ENCODE measurements at regions not wholly inside any gene's neighbourhood (a gene's known extent, or its start where the extent isn't known, plus 50 kb on each side); places are given as distances from the start of the nearest gene placed in this dataset.

DNA sequence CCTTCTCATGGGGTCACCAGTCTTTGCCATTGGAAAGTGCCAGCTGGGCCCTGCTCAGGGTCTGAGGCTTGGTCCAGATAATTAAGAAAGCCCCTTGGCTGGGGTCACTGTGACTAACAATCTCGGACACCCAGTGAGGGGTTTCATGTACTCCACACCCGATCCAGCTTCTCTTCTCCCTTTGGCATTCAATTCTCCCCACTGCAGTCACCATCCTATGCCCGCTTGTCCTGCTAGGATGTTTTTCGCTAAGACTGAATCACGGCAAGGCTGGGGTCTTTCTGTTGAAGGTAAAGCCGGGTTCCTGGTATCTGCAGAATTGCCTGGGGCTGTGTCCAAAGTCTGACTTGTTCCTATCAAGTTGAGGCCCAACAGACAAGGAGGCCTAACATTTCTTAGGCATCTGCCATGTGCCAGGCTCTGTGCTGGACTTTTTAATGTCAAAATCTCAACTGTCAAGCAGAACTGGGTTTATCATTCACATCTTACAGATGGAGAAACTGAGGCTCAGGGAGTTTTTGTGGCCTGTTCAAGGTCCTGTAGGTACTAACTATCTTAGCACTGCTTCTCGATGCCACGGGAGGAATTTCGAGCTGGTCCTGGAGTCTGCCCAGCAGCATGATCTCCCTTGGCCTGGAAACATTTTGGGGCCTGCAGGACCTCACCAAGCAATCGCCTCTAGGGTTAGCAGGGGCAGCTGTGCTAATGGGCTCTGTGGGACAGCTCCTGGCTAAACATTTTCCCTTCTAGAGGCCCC is 142.0 kb upstream of the ALDH1B1 start (continued):
- TF ChIP-seq, protein P1, sequence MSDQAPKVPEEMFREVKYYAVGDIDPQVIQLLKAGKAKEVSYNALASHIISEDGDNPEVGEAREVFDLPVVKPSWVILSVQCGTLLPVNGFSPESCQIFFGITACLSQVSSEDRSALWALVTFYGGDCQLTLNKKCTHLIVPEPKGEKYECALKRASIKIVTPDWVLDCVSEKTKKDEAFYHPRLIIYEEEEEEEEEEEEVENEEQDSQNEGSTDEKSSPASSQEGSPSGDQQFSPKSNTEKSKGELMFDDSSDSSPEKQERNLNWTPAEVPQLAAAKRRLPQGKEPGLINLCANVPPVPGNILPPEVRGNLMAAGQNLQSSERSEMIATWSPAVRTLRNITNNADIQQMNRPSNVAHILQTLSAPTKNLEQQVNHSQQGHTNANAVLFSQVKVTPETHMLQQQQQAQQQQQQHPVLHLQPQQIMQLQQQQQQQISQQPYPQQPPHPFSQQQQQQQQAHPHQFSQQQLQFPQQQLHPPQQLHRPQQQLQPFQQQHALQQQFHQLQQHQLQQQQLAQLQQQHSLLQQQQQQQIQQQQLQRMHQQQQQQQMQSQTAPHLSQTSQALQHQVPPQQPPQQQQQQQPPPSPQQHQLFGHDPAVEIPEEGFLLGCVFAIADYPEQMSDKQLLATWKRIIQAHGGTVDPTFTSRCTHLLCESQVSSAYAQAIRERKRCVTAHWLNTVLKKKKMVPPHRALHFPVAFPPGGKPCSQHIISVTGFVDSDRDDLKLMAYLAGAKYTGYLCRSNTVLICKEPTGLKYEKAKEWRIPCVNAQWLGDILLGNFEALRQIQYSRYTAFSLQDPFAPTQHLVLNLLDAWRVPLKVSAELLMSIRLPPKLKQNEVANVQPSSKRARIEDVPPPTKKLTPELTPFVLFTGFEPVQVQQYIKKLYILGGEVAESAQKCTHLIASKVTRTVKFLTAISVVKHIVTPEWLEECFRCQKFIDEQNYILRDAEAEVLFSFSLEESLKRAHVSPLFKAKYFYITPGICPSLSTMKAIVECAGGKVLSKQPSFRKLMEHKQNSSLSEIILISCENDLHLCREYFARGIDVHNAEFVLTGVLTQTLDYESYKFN (CRISPR knock-in tag; conservative IDR thresholded peaks at IDR 0.05), result no peak
- TF ChIP-seq, protein P2, sequence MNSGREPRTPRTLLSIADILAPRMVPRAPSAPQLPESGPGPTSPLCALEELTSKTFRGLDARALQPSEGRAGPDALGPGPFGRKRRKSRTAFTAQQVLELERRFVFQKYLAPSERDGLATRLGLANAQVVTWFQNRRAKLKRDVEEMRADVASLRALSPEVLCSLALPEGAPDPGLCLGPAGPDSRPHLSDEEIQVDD (CRISPR knock-in tag; IDR thresholded peaks at IDR 0.05; ENCODE audit: borderline replicate concordance), result no peak
- TF ChIP-seq, protein P3, sequence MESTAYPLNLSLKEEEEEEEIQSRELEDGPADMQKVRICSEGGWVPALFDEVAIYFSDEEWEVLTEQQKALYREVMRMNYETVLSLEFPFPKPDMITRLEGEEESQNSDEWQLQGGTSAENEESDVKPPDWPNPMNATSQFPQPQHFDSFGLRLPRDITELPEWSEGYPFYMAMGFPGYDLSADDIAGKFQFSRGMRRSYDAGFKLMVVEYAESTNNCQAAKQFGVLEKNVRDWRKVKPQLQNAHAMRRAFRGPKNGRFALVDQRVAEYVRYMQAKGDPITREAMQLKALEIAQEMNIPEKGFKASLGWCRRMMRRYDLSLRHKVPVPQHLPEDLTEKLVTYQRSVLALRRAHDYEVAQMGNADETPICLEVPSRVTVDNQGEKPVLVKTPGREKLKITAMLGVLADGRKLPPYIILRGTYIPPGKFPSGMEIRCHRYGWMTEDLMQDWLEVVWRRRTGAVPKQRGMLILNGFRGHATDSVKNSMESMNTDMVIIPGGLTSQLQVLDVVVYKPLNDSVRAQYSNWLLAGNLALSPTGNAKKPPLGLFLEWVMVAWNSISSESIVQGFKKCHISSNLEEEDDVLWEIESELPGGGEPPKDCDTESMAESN (CRISPR knock-in tag; conservative IDR thresholded peaks at IDR 0.05), result no peak
- TF ChIP-seq RNF2 (conservative IDR thresholded peaks at IDR 0.05; ENCODE audit: low read depth) (no peak), ZMYM4 (CRISPR knock-in tag; IDR thresholded peaks at IDR 0.05) (no peak), ZNF567 (CRISPR knock-in tag; IDR thresholded peaks at IDR 0.05; ENCODE audit: borderline replicate concordance) (no peak), CENPX (CRISPR knock-in tag; IDR thresholded peaks at IDR 0.05) (no peak)
- TF ChIP-seq, protein P4, sequence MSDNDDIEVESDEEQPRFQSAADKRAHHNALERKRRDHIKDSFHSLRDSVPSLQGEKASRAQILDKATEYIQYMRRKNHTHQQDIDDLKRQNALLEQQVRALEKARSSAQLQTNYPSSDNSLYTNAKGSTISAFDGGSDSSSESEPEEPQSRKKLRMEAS (IDR thresholded peaks at IDR 0.05), result no peak
- TF ChIP-seq, protein P5, sequence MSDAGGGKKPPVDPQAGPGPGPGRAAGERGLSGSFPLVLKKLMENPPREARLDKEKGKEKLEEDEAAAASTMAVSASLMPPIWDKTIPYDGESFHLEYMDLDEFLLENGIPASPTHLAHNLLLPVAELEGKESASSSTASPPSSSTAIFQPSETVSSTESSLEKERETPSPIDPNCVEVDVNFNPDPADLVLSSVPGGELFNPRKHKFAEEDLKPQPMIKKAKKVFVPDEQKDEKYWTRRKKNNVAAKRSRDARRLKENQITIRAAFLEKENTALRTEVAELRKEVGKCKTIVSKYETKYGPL (CRISPR knock-in tag; IDR thresholded peaks at IDR 0.05), result no peak
